ENCODE measurements at regions not wholly inside any gene's neighbourhood (a gene's known extent, or its start where the extent isn't known, plus 50 kb on each side); places are given as distances from the start of the nearest gene placed in this dataset.

- no peak overlapping the region for H3K27ac ChIP-seq
- no peaks in the 10 kb centered on the region for H3K36me3 ChIP-seq
- no peaks in the 10 kb centered on the region for H3K4me1 ChIP-seq
- 56% methylated on average over 1 of the region's 1 CpG for WGBS (ENCODE audit: insufficient coverage, low coverage, low lambda C conversion rate, missing lambda C conversion rate)
- TF ChIP-seq CTCF (IDR thresholded peaks at IDR 0.05) (no peak), POLR2A (IDR thresholded peaks at IDR 0.05) (no peak)
- H3K4me3 ChIP-seq = no peak overlapping the region
- DNase-seq (no peak), ATAC-seq (no peak)
- H3K27me3 ChIP-seq = no peaks in the 10 kb centered on the region
- intact Hi-C loops (cut with DNase I) = loop anchor here in 1 of 2 donors (10.0 kb wide), 1 partner anchor 625 kb away; no protein-coding TSS in a partner anchor
- H3K9me3 ChIP-seq = no peaks in the 10 kb centered on the region
Measured at GRCh38 chr3:168839653-168840052, 743.9 kb upstream of the GOLIM4 start.

GRCh38 chr3:168834558-168834957, 738.8 kb upstream of the GOLIM4 start:
- ATAC-seq (no peak), DNase-seq (no peak)
- Histone ChIP-seq H3K4me1 (no peaks in the 10 kb centered on the region), H3K4me3 (no peak overlapping the region), H3K36me3 (no peaks in the 10 kb centered on the region), H3K27ac (no peak overlapping the region), H3K27me3 (no peaks in the 10 kb centered on the region), H3K9me3 (no peaks in the 10 kb centered on the region)
- no peak for TF ChIP-seq CTCF (IDR thresholded peaks at IDR 0.05)
- no peak for TF ChIP-seq POLR2A (IDR thresholded peaks at IDR 0.05)
- WGBS (ENCODE audit: insufficient coverage, low coverage, low lambda C conversion rate, missing lambda C conversion rate) = 50% methylated on average over 1 of the region's 1 CpG
- intact Hi-C loops (cut with DNase I) = no loop called here

- TF ChIP-seq CTCF (IDR thresholded peaks at IDR 0.05) (no peak), POLR2A (IDR thresholded peaks at IDR 0.05) (no peak)
- DNase-seq = no peak
- WGBS (ENCODE audit: insufficient coverage, low coverage, low lambda C conversion rate, missing lambda C conversion rate) = 64% methylated on average over 5 of the region's 5 CpGs
- H3K4me1 ChIP-seq = no peaks in the 10 kb centered on the region
- intact Hi-C loops (cut with DNase I) = no loop called here
- no peaks in the 10 kb centered on the region for H3K9me3 ChIP-seq
- H3K27me3 ChIP-seq = no peaks in the 10 kb centered on the region
- no peak for ATAC-seq
- no peaks in the 10 kb centered on the region for H3K36me3 ChIP-seq
- H3K4me3 ChIP-seq = no peak overlapping the region
- no peak overlapping the region for H3K27ac ChIP-seq
Measured at GRCh38 chr3:168828943-168829342, 733.2 kb upstream of the GOLIM4 start.

GRCh38 chr3:168828536-168828935, 732.8 kb upstream of the GOLIM4 start:
- H3K4me1 ChIP-seq = no peaks in the 10 kb centered on the region
- H3K27ac ChIP-seq = no peak overlapping the region
- H3K27me3 ChIP-seq = no peaks in the 10 kb centered on the region
- H3K4me3 ChIP-seq = no peak overlapping the region
- H3K9me3 ChIP-seq = no peaks in the 10 kb centered on the region
- DNase-seq (no peak), ATAC-seq (no peak)
- no peaks in the 10 kb centered on the region for H3K36me3 ChIP-seq
- 21% methylated on average over 1 of the region's 1 CpG for WGBS (ENCODE audit: insufficient coverage, low coverage, low lambda C conversion rate, missing lambda C conversion rate)
- intact Hi-C loops (cut with DNase I) = no loop called here
- TF ChIP-seq POLR2A (IDR thresholded peaks at IDR 0.05) = no peak
- TF ChIP-seq CTCF (IDR thresholded peaks at IDR 0.05) = no peak

GRCh38 chr3:168828014-168828413, 732.3 kb upstream of the GOLIM4 start:
- no peaks in the 10 kb centered on the region for H3K4me1 ChIP-seq
- no peaks in the 10 kb centered on the region for H3K9me3 ChIP-seq
- ATAC-seq = peak in 1 of 4 donors; percentile 68
- no peak overlapping the region for H3K4me3 ChIP-seq
- 26% methylated on average over 4 of the region's 4 CpGs for WGBS (ENCODE audit: insufficient coverage, low coverage, low lambda C conversion rate, missing lambda C conversion rate)
- H3K27me3 ChIP-seq = no peaks in the 10 kb centered on the region
- no peaks in the 10 kb centered on the region for H3K36me3 ChIP-seq
- H3K27ac ChIP-seq = no peak overlapping the region
- TF ChIP-seq CTCF (IDR thresholded peaks at IDR 0.05) (no peak), POLR2A (IDR thresholded peaks at IDR 0.05) (no peak)
- no peak for DNase-seq
- intact Hi-C loops (cut with DNase I) = no loop called here

Measured in right lobe of liver (tissue), 6 donors.